ENCODE measurements at regions not wholly inside any gene's neighbourhood (a gene's known extent, or its start where the extent isn't known, plus 50 kb on each side); places are given as distances from the start of the nearest gene placed in this dataset.

GRCh38 chr2:158732573-158733429 is 62.3 kb upstream of the DAPL1 start:
- TF ChIP-seq TAF1 (IDR thresholded peaks at IDR 0.05; ENCODE audit: borderline replicate concordance, insufficient read depth, low read length) (no peak), FOXP2 (optimal IDR thresholded peaks at IDR 0.05; ENCODE audit: borderline replicate concordance, extremely low read depth, extremely low read length, insufficient read depth) (no peak)
- TF ChIP-seq, protein P1, sequence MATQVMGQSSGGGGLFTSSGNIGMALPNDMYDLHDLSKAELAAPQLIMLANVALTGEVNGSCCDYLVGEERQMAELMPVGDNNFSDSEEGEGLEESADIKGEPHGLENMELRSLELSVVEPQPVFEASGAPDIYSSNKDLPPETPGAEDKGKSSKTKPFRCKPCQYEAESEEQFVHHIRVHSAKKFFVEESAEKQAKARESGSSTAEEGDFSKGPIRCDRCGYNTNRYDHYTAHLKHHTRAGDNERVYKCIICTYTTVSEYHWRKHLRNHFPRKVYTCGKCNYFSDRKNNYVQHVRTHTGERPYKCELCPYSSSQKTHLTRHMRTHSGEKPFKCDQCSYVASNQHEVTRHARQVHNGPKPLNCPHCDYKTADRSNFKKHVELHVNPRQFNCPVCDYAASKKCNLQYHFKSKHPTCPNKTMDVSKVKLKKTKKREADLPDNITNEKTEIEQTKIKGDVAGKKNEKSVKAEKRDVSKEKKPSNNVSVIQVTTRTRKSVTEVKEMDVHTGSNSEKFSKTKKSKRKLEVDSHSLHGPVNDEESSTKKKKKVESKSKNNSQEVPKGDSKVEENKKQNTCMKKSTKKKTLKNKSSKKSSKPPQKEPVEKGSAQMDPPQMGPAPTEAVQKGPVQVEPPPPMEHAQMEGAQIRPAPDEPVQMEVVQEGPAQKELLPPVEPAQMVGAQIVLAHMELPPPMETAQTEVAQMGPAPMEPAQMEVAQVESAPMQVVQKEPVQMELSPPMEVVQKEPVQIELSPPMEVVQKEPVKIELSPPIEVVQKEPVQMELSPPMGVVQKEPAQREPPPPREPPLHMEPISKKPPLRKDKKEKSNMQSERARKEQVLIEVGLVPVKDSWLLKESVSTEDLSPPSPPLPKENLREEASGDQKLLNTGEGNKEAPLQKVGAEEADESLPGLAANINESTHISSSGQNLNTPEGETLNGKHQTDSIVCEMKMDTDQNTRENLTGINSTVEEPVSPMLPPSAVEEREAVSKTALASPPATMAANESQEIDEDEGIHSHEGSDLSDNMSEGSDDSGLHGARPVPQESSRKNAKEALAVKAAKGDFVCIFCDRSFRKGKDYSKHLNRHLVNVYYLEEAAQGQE (IDR thresholded peaks at IDR 0.05; ENCODE audit: insufficient read depth in 1 of 2, low read depth in 2 of 2, low read length in 2 of 2) = no peak

DNA sequence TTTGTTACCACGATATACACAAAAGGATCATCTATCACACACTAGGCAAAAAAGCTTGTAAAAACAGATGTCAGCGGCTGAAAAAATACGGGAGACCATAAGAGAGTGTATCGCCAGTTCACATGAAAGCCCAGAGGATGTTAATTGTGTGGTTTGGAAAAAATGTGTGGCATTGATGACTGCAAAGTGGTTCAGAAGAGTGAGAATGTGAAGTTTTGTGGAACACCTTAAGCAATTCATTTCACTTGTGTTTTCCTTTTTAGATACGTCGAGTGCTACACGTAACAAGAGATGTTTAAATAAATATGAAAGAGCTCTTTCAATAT is 61.7 kb upstream of the DAPL1 start:
- TF ChIP-seq POLR2AphosphoS5 (IDR thresholded peaks at IDR 0.05; ENCODE audit: low read depth, low read length) = no peak
- TF ChIP-seq, protein P1 (IDR thresholded peaks at IDR 0.05; ENCODE audit: insufficient read depth in 1 of 2, low read depth in 2 of 2, low read length in 2 of 2) = no peak
- TF ChIP-seq SIN3A (IDR thresholded peaks at IDR 0.05; ENCODE audit: borderline replicate concordance, insufficient read depth, low read length) = no peak
- TF ChIP-seq FOXP2 (optimal IDR thresholded peaks at IDR 0.05; ENCODE audit: borderline replicate concordance, extremely low read depth, extremely low read length, insufficient read depth) = no peak
- TF ChIP-seq TAF1 (IDR thresholded peaks at IDR 0.05; ENCODE audit: borderline replicate concordance, insufficient read depth, low read length) = no peak

- TF ChIP-seq FOXP2 (optimal IDR thresholded peaks at IDR 0.05; ENCODE audit: borderline replicate concordance, extremely low read depth, extremely low read length, insufficient read depth) (no peak), POLR2AphosphoS5 (IDR thresholded peaks at IDR 0.05; ENCODE audit: low read depth, low read length) (no peak), SIN3A (IDR thresholded peaks at IDR 0.05; ENCODE audit: borderline replicate concordance, insufficient read depth, low read length) (no peak), TAF1 (IDR thresholded peaks at IDR 0.05; ENCODE audit: borderline replicate concordance, insufficient read depth, low read length) (no peak)
- TF ChIP-seq, protein P1 (IDR thresholded peaks at IDR 0.05; ENCODE audit: insufficient read depth in 1 of 2, low read depth in 2 of 2, low read length in 2 of 2) = no peak
These were observed 60.7 kb upstream of the DAPL1 start for GRCh38 chr2:158734442-158734841.

DNA sequence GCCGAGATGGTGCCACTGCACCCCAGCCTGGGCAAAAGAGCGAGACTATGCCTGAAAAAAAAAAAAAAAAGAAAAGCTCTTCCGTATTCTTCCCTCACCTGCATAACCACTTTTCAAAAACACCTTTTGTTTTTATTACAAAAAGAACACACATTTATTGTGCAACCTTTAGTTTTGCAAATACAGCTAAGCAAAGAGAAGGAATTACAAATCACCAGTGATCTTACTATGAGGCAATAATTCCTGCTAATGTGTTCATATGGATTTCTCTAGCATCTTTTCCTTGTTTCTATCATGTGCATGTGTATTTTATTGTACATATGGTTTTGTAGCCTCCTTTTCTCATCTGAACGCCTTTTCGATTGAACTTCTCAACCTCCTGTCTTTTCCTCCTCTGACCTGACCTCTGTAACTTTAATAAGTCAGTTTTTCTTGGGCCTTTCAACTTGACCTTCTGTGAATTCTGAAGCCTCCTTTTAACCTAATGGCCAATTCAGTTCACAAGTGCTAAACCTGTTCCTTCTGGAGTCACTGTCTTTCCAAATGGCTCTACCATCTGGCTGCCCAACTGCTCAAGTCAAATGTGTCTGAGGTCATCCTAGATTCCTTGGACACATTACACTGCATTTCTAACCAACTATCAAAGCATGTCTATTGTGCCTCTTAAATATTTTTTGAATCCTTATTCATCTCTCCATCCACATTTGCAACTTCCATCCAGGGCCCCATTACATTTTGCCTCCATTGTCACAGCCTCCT is 59.1 kb upstream of the DAPL1 start:
- TF ChIP-seq POLR2AphosphoS5 (IDR thresholded peaks at IDR 0.05; ENCODE audit: low read depth, low read length) (no peak), SIN3A (IDR thresholded peaks at IDR 0.05; ENCODE audit: borderline replicate concordance, insufficient read depth, low read length) (no peak), TAF1 (IDR thresholded peaks at IDR 0.05; ENCODE audit: borderline replicate concordance, insufficient read depth, low read length) (no peak), FOXP2 (optimal IDR thresholded peaks at IDR 0.05; ENCODE audit: borderline replicate concordance, extremely low read depth, extremely low read length, insufficient read depth) (no peak)
- TF ChIP-seq, protein P1 (IDR thresholded peaks at IDR 0.05; ENCODE audit: insufficient read depth in 1 of 2, low read depth in 2 of 2, low read length in 2 of 2) = no peak
